ENCODE measurements at regions not wholly inside any gene's neighbourhood (a gene's known extent, or its start where the extent isn't known, plus 50 kb on each side); places are given as distances from the start of the nearest gene placed in this dataset.

DNA sequence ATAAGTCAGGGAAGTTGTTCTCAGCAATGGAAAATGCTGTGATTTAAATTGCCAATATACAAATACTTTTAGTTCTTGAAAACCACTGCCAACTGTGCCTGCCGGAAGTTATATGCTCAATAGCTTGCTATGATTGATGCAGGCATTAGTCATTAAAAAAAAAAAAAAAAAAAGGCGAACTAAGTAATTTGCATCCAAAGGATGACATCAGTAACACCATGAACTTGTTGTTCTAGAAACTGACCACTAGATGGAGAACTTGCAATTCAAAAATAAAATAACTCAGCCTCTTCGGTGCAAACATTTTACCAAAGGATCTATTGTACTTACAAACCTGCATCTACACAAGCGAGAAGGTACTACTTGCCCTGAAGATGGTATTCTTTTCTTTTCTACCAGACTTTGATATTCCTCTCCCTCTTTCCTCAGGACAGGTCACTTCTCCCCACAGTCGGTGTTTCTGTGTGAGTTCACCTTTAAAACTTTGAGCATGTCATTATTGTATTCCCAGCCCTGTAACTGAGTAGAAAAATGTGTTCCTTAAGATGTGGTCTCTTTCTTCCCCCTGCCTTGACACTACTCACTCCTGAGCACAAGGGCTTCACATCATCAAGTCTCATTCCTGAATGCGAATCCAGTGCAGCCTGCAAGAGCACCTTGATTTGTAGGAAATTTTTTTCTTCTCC lies 115.0 kb upstream of the VEPH1 start:
- peak in 1 of 2 experiments; percentile 34 for DNase-seq

DNA sequence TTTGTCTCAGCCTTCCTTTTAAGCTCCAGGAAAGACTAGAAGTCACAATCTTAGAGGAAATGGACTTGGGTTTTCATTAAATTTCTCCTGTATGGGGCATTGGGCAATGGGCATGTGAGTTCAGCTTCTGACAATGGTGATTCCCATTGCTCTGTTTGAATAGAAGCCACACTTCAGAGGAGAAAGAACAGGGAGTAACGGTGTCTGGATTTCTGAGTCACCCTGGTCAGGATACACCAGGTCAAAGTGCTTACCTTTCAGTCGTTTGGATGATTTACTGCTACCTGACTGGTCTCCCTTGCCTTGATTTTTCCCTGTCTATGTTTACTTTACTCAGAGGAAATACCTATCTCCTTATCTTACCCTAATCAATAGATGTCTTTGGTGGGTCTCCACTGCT lies 111.7 kb upstream of the VEPH1 start:
- DNase-seq, result no peak

DNA sequence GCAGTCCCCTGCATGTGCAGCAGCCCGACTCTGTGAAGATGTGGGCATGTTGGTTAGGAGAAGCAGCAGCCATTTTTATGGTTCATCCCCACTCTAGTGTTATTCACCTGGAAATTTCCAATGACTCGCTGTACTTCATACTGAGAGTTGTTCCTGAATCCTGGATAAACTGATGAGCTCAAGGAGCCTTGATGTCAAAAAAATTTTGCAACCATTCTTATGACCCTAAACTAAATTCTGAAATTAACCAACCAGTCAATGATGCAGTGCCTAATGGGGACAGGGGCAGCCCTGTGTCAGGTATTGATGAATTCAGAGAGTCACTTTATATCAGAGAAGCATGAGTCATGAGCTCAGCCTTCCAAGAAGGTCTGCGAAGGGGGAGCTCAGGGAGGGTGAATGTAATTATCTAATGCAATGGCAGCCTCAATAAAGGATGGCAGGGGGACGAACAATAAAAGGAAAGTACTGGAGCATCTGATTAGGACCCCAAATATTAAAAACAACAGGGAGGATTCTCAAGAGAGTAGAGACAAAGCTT lies 108.4 kb upstream of the VEPH1 start:
- DNase-seq, result no peak

DNA sequence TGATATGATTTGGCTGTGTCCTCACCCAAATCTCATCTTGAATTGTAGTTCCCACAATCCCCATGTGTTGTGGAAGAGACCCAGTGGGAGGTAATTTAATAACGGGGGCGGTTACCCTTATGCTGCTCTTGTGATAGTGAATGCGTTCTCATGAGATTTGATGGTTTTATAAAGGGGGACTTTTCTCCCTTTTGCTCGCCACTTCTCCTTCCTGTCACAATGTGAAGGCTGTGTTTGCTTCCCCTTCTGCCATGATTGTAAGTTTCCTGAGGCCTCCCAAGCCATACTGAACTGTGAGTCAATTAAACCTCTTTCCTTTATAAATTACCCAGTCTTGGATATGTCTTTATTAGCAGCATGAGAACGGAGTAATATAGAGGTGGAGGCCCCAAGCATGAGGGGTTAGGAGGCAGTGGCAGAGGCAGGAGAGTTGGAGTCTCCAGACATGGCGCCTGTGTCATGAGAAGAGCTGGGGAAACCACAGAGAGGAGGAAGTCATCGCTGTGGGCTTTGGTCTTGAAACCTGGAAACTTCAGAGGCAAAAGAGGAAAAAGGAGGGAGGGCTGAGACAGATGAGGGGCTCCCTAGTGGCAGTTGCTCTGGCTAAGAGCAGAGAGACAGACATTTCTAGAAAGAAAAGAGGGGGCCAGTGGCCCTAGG lies 107.8 kb upstream of the VEPH1 start:
- DNase-seq, result no peak

DNA sequence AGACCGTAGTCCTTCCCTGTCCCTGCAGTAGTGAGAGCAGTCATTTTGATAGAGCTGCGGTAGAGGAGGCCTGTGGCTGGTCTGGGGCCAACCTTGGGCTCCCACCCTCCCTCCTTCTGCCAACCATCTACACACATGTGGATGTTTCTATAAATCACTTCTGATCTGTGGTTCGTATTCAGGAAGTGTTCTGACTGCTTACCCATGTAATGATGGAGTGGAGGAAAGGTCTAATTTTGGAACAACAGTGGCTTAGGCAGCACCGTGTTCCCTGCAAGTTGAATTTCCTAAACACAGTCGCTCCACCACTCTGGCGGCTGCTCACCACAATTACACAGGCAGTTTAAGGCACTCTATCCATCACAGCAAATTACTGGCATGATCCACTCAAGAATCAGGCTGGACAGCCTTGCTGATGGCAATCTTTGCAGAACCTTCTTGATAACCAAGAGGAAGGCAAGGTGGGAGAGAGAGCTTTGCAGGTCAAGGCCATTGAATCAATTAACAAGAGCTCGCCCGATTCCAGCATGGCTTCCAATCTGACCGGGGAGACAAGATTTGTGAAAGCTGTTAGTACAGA lies 104.7 kb upstream of the VEPH1 start:
- DNase-seq, result no peak

DNA sequence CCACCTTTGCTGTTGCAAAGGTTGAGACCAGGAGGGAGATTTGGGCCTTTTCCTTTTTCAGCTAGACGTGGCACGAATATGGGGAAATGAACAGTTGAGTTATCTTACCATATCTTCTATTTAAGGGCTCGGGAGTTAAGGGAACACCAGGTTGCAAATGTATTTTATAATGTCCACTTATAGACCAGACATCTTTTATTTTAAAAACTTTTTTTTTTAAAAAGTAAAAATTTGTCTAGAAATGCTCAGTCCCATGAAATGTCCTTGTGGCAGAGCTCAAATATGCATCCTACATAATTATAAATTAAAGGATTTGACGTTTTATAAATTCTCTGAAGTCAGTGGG lies 103.6 kb upstream of the VEPH1 start:
- no peak for DNase-seq

DNA sequence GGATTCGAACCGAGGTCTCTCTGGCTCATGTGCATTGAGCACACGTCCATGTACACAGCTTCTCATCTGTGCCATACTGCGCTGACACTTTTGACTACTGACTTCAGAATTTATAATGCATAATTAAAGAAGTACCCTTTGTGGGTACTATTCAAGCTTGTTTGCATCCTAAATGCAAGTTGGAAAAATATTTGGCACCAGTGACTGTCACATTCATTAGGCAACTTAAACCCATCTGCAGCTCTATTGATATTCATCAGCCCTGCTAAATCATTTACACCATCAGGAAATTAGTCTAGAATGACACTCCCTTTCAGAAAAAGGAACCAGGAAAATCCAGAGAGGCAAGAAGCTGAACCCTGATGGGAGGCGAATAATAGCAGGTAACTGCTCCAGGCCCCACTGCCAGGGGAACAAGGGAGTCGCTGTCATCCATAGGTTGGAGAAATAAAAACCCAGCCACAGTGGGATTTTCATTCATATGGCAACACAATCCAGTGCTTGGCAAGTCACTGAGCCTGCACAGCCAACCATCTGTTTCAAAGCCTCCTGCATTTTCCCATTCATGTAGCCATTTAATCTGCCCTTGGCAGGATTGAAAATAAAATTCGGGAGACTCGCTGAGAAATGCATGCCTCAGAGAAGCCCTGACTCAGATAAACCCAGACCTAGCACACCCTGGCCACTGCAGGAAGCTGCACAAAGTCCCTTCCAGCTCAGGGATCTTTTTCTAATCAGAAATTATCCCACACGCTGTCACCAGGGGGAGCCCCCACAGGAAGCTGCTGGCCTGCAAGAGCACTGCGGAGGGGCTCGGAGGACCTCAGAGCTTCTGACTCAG lies 103.0 kb upstream of the VEPH1 start:
- DNase-seq, result peak; percentile 54 to 67

DNA sequence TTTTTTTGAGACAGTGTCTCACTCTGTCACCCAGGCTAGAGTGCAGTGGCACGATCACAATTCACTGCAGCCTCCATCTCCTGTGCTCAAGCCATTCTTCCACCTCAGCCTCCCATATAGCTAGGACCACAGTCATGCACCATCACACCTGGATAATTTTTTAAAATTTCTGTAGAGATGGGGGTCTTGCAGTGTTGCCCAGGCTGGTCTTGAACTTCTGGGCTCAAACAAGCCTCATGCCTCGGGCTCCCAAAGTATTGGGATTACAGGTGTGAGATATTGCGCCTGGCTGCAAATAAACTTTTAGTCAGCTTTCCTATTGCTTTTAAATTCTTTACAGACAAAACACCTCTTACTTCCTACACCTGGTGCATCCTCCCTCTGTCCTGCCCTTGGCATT lies 102.1 kb upstream of the VEPH1 start:
- no peak for DNase-seq

DNA sequence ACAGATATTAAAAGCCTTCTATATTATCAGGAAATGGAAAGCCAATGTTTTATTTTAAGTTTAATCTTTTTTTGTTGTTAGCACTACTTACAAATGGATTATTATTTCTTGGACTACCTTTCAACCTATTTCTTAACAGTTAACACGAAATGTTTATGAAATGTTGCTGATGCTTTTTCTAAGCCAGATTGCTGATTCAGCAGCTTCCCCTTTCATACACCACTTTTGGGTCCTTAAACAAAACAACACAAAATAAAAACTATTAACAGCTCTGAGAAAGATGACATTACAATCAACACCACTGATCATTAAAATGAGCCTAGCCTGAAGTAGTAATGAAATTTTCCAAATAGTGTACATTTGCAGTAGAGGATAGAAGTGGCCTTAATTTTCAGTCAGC lies 99.2 kb upstream of the VEPH1 start:
- no peak for DNase-seq

DNA sequence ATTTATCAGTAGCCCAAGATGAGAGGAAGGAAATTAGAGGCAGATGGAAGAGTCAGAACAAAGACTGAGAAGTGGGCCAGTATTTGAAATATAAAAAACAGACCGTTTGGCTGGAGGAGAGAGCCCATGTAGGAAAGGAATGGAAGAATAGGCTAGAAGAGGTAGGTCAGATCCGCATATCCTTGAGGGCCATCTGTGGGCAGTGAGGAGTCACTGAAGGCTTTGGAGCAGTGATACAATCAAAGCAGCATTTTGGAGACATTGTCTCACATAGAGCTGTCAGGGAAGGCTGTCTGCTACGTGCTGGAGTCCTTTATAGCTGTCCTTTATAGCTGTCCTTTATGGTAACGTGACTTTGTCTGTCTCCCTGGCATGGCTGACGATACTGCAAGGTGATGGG lies 92.0 kb upstream of the VEPH1 start:
- DNase-seq, result no peak

DNA sequence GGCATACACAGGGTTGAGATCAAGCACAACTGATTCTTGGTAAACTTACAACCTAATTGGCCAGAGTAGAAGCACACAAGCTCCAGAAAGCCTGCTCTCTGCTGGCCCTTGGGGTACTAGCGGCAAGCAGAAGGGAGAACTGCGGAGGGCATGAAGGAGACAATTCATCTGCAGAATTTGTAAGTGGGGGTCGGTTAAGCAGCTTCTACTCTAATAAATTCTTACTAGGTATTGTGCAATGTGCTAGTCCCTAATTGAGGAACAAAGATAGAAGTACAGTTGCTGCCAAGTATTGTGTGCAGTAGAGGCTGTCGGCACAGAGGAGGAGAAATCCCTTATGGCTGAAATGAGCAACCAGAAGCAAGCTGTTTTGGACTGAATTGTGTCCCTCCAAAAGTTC lies 91.2 kb upstream of the VEPH1 start:
- no peak for DNase-seq

DNA sequence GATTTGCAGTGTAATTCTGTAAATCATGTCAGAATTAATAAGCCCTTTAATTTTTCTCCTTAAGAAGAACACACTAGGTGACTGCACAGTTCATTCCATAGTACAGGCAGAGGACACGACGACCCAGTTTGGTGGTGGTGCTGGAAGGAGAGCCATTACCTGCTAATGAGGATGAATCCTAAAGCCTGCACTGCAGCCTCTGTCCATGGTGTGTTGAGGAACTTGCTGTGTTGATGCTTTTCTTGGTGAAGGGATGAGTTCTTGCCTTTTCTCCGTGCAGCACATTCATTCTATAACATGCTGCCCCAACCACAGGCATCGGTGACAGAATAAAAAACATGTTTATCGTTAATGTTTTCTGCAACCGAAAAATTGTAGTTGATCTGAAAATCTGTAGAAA lies 89.6 kb upstream of the VEPH1 start:
- no peak for DNase-seq

DNA sequence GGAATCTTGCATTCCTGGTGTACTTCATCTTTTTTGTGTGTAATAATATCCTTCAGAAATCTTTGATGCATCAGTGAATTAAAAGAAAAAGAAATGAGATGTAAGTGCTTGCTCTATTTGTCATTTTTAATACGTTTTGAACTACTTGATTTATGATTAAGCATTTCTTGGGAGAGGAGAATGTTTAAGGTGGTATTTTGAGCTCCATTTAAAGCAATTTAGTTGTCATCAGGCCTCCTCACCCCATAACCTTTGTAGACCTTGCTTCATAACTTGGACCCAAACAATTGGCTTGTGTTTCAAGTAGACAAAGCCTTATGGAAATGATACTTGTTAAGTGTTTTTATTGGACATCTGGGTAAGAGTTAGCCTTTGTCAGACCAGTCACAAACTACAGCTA lies 87.1 kb upstream of the VEPH1 start:
- DNase-seq, result no peak

DNA sequence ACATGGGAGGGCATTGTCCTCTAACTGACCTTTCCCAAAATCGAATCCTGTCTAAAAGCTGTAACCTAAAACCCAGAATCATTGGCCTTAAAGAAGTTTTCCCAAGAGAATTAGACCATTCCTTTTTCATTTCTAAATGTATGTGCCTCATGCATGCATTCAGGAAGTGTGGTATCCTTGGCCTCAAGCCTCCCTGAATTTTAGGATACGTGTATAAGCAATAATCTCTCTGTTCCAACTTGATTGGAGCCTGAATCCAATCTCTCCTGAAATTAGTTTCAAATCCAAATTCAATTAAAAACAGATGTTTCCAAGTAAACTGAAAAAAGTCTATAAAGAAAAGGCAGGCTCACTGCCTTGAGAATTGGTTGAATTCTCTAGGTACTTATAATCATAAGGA lies 86.0 kb upstream of the VEPH1 start:
- no peak for DNase-seq

DNA sequence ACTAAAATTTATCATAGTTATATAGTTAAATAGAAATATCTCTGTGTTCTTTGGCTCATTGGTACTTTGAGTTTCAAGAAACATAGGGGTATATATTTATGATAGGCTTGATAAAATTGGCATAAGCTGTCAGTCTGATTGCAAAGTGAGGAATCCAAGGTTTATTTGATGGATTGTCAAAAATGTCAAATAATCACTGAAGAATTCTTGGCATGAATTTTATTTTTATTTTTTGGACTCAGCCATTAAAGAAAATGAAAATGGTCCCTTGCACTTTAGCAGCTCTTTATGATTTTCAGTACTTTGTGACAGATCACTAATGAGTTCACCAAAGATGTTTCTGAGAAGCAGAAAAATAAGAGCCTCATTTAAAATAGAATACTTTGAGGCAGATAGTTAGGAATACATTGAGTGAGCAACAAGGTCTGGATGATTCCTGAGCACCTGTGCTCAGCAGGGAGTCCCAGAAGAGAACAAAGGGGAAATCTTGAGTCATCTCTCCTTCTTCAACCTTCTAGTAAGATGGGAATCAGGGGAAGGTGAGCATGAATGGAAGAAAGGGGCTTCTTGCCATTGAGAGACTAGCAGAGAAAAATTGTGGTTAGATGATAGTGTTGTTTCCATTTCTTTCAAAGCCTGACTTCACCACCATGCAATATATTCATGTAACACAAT lies 85.3 kb upstream of the VEPH1 start:
- no peak for DNase-seq

DNA sequence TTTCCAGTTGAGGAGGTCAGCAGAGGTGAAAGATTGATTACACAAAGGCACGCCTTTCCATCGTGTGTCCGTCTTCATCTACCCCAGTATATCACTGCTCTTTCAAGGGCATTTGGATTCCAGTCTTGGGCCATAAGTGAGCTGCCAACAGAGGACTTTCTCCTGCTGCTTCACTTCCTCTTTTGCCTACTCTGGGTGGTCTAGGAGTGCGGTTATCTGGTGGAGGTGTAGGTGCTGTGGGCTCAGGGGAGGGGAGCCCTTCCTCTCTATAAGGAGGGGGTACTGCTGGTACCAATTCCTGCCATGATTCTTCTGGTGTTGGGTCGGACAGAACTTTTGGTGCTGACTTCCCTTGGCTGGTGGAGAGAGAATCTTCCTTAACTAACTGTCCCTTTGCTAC lies 83.1 kb upstream of the VEPH1 start:
- no peak for DNase-seq

DNA sequence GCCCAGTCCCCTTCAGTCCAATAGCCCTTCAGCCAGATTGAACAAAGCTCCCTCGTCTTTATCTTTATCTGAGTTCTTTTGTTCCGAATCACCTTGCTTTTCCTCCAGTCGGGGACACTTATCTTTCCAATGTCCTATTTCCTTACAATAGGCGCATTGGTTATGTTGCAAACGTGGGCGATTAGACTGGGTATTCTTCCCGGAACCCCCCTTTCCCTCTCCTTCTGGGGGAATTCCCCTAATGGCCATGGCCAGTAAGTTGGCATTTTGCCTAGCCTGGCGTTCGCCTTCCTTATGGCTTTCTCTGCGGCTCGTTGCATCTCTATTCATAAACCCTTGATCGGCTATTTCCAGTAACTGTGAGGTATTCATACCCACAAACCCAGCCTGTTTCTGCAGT lies 82.2 kb upstream of the VEPH1 start:
- DNase-seq, result no peak

DNA sequence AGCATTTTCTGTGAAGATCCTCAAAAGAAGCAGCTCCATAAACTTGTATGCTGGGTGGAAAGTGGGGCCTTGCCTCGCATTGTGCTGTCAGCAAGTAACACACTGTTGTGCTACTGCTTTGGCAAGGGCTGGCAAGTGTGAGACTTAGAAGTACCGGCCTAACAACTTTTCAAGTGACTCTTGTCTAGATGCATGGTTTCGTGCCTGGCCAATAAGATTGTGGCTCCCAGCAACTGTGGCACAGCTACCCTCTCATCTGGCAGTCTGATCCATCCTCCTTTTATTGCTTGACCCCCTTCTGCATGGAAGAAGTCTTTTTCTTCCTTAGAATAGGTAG lies 79.4 kb upstream of the VEPH1 start:
- DNase-seq, result no peak

DNA sequence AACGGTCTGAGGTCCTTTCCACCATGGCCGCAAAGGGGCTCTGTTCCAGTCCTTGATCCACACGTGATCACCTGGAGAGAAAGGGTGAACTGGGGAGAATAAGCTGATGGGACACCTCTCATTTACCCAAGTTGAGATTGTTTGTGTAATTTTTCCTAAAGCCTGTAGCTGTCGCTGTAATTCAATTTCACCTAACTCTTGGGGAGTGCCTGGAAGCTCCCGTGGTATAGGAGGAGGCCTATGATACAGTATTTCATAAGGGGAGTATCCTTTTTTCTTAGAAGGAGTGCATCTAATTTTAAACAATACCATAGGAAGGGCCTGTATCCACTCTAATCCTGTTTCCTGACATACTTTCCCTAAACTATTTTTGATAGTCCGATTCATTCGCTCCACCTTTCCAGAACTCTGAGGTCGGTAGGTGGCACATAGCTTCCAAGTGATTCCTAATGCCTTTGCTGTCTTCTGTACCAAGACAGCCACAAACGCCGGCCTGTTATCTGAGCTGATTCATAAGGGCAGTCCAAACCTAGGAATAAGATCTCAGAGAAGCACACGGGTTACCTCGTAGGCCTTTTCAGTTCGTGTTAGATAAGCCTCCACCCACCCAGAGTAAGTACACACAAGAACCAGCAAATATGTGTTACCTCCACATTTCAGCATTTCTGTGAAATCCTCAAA lies 78.9 kb upstream of the VEPH1 start:
- DNase-seq, result peak; percentile 8 to 35

DNA sequence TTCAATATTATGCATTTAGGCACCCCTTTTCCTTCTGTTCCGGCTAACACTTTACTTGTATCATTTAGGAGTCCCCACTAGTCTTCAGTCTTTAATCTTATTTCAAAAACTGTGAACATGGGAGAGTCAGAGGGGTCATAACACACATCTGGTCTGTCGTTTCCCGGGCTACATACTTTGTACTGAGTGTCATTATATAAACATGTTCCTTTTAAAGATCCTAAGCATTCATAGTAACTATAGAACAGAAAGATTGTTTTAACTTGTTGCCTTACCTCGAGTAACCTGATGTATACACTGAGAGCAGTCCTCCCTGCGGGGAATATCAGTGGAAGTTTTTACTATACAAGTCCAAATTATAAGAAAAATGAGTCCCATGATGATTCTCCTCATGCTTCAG lies 78.2 kb upstream of the VEPH1 start:
- no peak for DNase-seq

DNA sequence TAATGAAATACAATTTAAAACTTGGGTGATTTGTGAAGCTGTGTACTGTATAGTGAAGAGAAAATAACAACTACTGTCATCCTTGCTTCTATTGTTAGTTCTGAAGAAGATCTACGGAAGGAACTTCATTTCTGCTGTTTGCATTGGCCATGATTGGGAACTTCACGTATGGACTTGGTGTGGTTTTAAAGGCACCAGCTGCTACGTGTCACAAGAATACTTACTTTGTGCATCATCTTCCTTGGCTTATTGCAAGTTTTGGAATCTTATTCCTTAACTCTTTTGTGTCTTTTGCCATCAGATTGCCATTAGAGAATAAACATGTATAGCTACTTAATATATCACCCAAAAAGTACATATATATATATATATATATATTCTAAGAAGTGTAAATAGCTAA lies 75.0 kb upstream of the VEPH1 start:
- no peak for DNase-seq

DNA sequence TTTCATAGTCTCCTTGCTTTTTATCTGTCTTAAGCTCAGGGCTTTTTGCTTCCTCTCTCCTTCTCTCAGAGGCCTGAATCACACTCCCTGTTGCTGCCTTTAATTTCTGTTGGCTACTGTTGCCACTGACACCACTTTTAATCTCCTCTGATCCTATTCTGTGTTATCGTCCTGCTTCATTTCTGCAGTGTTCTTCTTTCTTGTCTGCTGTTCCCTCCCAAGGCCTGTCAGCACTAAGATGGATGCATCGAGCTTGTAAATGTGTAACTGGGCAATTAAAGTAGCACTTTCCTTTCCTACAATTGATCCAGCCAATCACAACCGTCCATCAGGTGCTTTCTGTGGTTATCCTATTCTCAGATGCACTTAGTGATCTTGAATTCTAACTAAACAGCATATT lies 71.3 kb upstream of the VEPH1 start:
- no peak for DNase-seq
